GM12891 (cell line): ENCODE measurements at regions not wholly inside any gene's neighbourhood (a gene's known extent, or its start where the extent isn't known, plus 50 kb on each side); places are given as distances from the start of the nearest gene placed in this dataset.

Experiments
- PAX5 ChIP-seq: IDR thresholded peaks from 2 replicates; pipeline ENCODE4 v1.6.1; 2011; ENCODE audit warnings: low read length, moderate library complexity, mild to moderate bottlenecking; ENCODE audit not compliant: insufficient read depth, severe bottlenecking
- POLR2A ChIP-seq: IDR thresholded peaks from 2 replicates; pipeline ENCODE4 v1.6.1; 2011; ENCODE audit warnings: low read depth, low read length, control low read depth
- POLR2AphosphoS5 ChIP-seq: IDR thresholded peaks from 2 replicates; pipeline ENCODE4 v1.6.1; 2011; ENCODE audit warnings: low read depth, low read length, control low read depth
- TAF1 ChIP-seq: IDR thresholded peaks from 2 replicates; pipeline ENCODE4 v1.6.1; 2011; ENCODE audit warnings: low read depth, low read length, control low read depth

DNA sequence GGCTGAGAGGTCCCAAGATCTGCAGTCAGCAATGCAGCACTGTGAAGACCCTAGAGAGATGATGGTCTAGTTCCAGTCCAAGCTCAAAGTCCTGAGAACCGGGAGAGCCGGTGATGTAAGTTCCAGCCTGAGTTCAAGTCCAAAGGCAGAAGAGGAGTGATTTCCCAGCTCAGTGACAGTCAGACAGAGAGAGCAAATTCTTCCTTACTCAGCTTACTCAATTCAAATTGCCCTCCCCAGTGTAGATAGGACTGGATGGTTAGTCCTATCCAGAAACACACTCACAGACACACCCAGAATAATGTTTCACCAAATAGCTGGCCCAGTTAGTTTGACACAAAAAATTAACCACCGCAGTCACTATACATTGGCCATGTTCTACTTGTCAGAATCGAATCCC lies 185.5 kb upstream of the MYO3A start:
- no peak for TF ChIP-seq POLR2AphosphoS5
- TF ChIP-seq POLR2A = no peak
- TF ChIP-seq TAF1 = no peak
- TF ChIP-seq PAX5 = no peak
